Renal pelvis (tissue), 1 donor: ENCODE measurements at regions not wholly inside any gene's neighbourhood (a gene's known extent, or its start where the extent isn't known, plus 50 kb on each side); places are given as distances from the start of the nearest gene placed in this dataset.

Source experiments
- DNase-seq: peaks from one replicate; pipeline ENCODE4 v3.0.0-alpha.2; 2013

GRCh38 chr2:216808805-216809425 is 50.9 kb downstream of the TNP1 start:
- no peak for DNase-seq

GRCh38 chr2:216807857-216808272 is 52.0 kb downstream of the TNP1 start:
- DNase-seq, result no peak

- no peak for DNase-seq
Observed at GRCh38 chr2:216804357-216805350, 55.2 kb downstream of the TNP1 start.

GRCh38 chr2:216803791-216804190 is 56.1 kb downstream of the TNP1 start:
- DNase-seq, result no peak

GRCh38 chr2:216802516-216803215 is 57.2 kb downstream of the TNP1 start:
- DNase-seq, result no peak

- DNase-seq, result no peak
Observed at GRCh38 chr2:216800836-216801235, 59.0 kb downstream of the TNP1 start.

GRCh38 chr2:216799873-216800431 is 59.9 kb downstream of the TNP1 start:
- no peak for DNase-seq

GRCh38 chr2:216796115-216796840 is 63.6 kb downstream of the TNP1 start:
- no peak for DNase-seq

- DNase-seq, result no peak
Observed at GRCh38 chr2:216793386-216793785, 66.5 kb downstream of the TNP1 start.

- DNase-seq, result peak; percentile 41
Observed at GRCh38 chr2:216792222-216793021, 67.4 kb downstream of the TNP1 start.

- DNase-seq, result no peak
Observed at GRCh38 chr2:216791303-216791702, 68.6 kb downstream of the TNP1 start.

GRCh38 chr2:216789081-216789480 is 70.8 kb downstream of the TNP1 start:
- no peak for DNase-seq

- DNase-seq, result no peak
Observed at GRCh38 chr2:216787851-216788540, 71.9 kb downstream of the TNP1 start.

- DNase-seq, result no peak
Observed at GRCh38 chr2:216786676-216787075, 73.2 kb downstream of the TNP1 start.

GRCh38 chr2:216784456-216784855 is 75.4 kb downstream of the TNP1 start:
- no peak for DNase-seq

- DNase-seq, result no peak
Observed at GRCh38 chr2:216781709-216782108, 78.2 kb downstream of the TNP1 start.

GRCh38 chr2:216780843-216781242 is 79.0 kb downstream of the TNP1 start:
- DNase-seq, result no peak

- DNase-seq, result no peak
Observed at GRCh38 chr2:216777637-216778273, 82.1 kb downstream of the TNP1 start.

- DNase-seq, result peak; percentile 52
Observed at GRCh38 chr2:216776066-216776850, 80.9 kb upstream of the IGFBP5 start.
